Renal cortex interstitium (tissue), 11 donors: ENCODE measurements at regions not wholly inside any gene's neighbourhood (a gene's known extent, or its start where the extent isn't known, plus 50 kb on each side); places are given as distances from the start of the nearest gene placed in this dataset.
"Not testable (repeated sequence)": the region's sequence is repeated elsewhere in the genome, so short reads cannot be mapped to it uniquely, and the experiment has no call there.

Experiments
- DNase-seq, 11 donors: peaks; one replicate each; pipeline ENCODE4 v3.0.0-alpha.2; 2013; ENCODE audit warnings: low read depth in 9 of 11, low spot score in 4 of 11; ENCODE audit errors: extremely low read depth in 1 of 11

GRCh38 chr20:53806683-53807401 lies 213.2 kb upstream of the ZNF217 start:
- DNase-seq, result no peak

- no peak for DNase-seq
Observed at GRCh38 chr20:53805895-53806384, 212.3 kb upstream of the ZNF217 start.

- no peak for DNase-seq
Observed at GRCh38 chr20:53804920-53805894, 211.6 kb upstream of the ZNF217 start.

GRCh38 chr20:53804308-53804707 lies 210.7 kb upstream of the ZNF217 start:
- not testable (repeated sequence) for DNase-seq

GRCh38 chr20:53803492-53804155 lies 210.0 kb upstream of the ZNF217 start:
- no peak for DNase-seq

GRCh38 chr20:53801609-53802370 lies 208.2 kb upstream of the ZNF217 start:
- DNase-seq, result no peak

GRCh38 chr20:53800883-53801604 lies 207.4 kb upstream of the ZNF217 start:
- DNase-seq, result no peak

GRCh38 chr20:53800418-53800817 lies 206.8 kb upstream of the ZNF217 start:
- no peak for DNase-seq

GRCh38 chr20:53797085-53797484 lies 203.4 kb upstream of the ZNF217 start:
- DNase-seq, result no peak

- no peak for DNase-seq
Observed at GRCh38 chr20:53795170-53795569, 201.5 kb upstream of the ZNF217 start.

- DNase-seq, result no peak
Observed at GRCh38 chr20:53794529-53795115, 201.0 kb upstream of the ZNF217 start.

- no peak for DNase-seq
Observed at GRCh38 chr20:53793783-53794383, 200.2 kb upstream of the ZNF217 start.

GRCh38 chr20:53792946-53793536 lies 199.4 kb upstream of the ZNF217 start:
- DNase-seq, result no peak

- DNase-seq, result no peak
Observed at GRCh38 chr20:53789989-53790675, 196.5 kb upstream of the ZNF217 start.

GRCh38 chr20:53788253-53789022 lies 194.8 kb upstream of the ZNF217 start:
- no peak for DNase-seq

GRCh38 chr20:53787491-53787931 lies 193.9 kb upstream of the ZNF217 start:
- not testable (repeated sequence) for DNase-seq
